ENCODE measurements at regions not wholly inside any gene's neighbourhood (a gene's known extent, or its start where the extent isn't known, plus 50 kb on each side); places are given as distances from the start of the nearest gene placed in this dataset.
A peak's percentile ranks its signal among the peaks of the same experiment; 100 is the strongest.

DNA sequence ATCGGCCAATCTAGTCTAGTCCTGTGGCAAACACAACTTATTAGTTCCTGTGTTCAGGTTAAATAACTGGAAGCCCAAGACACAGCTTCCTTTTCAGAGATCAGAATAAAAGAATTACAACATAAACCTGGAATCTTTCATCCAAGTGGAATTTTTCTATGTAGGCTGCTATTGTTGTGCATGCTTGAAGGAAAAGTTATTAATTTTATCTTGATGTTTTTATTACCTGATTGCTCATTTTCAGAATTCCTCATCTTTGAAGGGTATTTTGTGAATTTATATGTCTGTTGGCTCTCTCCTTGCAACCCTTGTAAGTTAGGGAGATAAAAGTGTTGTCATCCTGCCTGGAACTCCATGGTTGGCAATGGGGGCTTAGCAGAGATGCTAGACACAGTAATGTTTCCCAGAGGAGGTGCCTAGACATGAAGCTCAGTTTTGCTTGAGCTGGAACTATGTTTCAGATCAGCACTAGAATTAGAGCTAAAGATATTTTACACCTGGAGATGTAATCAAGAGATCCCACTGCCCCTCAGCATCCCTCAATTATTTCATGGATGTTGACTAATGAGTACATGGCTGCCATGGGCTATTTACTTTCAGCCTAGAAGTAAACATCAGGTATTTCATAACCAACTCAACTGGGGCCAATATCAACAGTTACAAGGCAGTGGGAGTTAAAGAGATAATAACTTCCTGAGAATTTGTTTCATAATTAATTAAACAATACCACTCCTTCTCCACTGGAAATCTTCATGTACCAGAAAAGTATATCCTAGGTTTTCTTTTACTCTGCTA, 367.0 kb upstream of the MARCKS start:
- Histone ChIP-seq H3K27me3 (no peaks in the 10 kb centered on the region), H3K27ac (peak overlapping the region in 1 of 2 donors; percentile 2), H3K36me3 (no peaks in the 10 kb centered on the region), H3K9me3 (no peaks in the 10 kb centered on the region), H3K4me1 (no peaks in the 10 kb centered on the region), H3K4me3 (no peak overlapping the region)
- TF ChIP-seq, protein P1, sequence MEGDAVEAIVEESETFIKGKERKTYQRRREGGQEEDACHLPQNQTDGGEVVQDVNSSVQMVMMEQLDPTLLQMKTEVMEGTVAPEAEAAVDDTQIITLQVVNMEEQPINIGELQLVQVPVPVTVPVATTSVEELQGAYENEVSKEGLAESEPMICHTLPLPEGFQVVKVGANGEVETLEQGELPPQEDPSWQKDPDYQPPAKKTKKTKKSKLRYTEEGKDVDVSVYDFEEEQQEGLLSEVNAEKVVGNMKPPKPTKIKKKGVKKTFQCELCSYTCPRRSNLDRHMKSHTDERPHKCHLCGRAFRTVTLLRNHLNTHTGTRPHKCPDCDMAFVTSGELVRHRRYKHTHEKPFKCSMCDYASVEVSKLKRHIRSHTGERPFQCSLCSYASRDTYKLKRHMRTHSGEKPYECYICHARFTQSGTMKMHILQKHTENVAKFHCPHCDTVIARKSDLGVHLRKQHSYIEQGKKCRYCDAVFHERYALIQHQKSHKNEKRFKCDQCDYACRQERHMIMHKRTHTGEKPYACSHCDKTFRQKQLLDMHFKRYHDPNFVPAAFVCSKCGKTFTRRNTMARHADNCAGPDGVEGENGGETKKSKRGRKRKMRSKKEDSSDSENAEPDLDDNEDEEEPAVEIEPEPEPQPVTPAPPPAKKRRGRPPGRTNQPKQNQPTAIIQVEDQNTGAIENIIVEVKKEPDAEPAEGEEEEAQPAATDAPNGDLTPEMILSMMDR (IDR thresholded peaks at IDR 0.05), result no peak
- TF ChIP-seq POLR2A (IDR thresholded peaks at IDR 0.05), result no peak
- intact Hi-C loops (cut with DNase I; ENCODE audit: low total_unique reads), result no loop called here
- DNase-seq, result no peak

DNA sequence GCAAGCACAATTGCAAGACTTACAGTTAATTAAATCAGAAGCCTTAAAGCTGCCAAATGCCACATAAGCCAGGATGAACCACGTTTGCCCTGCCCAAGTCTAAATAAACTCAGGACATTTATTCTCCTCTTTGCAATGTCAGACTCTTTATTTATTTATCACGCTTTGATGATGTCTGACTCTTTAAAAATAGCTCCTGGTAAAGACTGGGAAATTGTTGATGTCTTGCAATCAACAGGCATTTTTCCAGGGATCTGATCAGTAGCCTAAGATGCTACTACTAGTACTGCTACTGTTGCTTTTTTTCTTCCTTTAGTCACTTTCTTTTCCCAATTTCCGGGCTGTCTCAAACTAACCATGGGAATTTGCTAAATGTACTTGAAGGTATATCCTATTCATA, 365.8 kb upstream of the MARCKS start:
- no peaks in the 10 kb centered on the region for H3K4me1 ChIP-seq
- no peak for TF ChIP-seq POLR2A (IDR thresholded peaks at IDR 0.05)
- TF ChIP-seq, protein P1 (IDR thresholded peaks at IDR 0.05), result no peak
- H3K4me3 ChIP-seq, result no peak overlapping the region
- intact Hi-C loops (cut with DNase I; ENCODE audit: low total_unique reads), result no loop called here
- no peak for DNase-seq
- H3K9me3 ChIP-seq, result no peaks in the 10 kb centered on the region
- no peaks in the 10 kb centered on the region for H3K36me3 ChIP-seq
- no peaks in the 10 kb centered on the region for H3K27me3 ChIP-seq
- no peak overlapping the region for H3K27ac ChIP-seq

GRCh38 chr6:113493991-113494390, 363.2 kb upstream of the MARCKS start:
- DNase-seq, result no peak
- no peaks in the 10 kb centered on the region for H3K9me3 ChIP-seq
- no peaks in the 10 kb centered on the region for H3K27me3 ChIP-seq
- H3K4me3 ChIP-seq, result no peak overlapping the region
- H3K4me1 ChIP-seq, result no peaks in the 10 kb centered on the region
- intact Hi-C loops (cut with DNase I; ENCODE audit: low total_unique reads), result no loop called here
- no peaks in the 10 kb centered on the region for H3K36me3 ChIP-seq
- no peak overlapping the region for H3K27ac ChIP-seq
- TF ChIP-seq, protein P1 (IDR thresholded peaks at IDR 0.05), result no peak
- no peak for TF ChIP-seq POLR2A (IDR thresholded peaks at IDR 0.05)

- no peak for DNase-seq
- Histone ChIP-seq H3K9me3 (no peaks in the 10 kb centered on the region), H3K27me3 (no peaks in the 10 kb centered on the region), H3K4me1 (no peaks in the 10 kb centered on the region), H3K4me3 (no peak overlapping the region), H3K36me3 (no peaks in the 10 kb centered on the region), H3K27ac (no peak overlapping the region)
- TF ChIP-seq, protein P1 (IDR thresholded peaks at IDR 0.05), result no peak
- no peak for TF ChIP-seq POLR2A (IDR thresholded peaks at IDR 0.05)
- intact Hi-C loops (cut with DNase I; ENCODE audit: low total_unique reads), result no loop called here
Measured at GRCh38 chr6:113495521-113495920, 361.6 kb upstream of the MARCKS start.

DNA sequence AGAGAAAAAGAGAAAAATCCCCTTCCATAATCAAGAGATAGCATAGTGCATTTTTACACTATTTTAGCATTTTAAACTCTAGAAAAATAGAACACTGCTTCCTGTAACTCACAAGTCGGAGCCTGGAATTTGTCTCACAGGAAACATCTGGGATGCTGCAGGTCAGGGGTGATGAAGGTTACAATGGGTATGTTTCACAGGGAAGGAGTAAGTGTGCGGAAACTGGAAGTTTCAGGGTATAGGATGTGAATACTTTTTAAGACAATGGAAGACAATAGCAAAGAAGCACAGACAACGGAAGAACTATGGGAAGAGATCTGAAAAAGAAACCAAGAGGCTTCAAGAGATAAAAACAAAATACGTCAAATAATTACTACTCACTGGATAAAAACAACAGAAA, 361.0 kb upstream of the MARCKS start:
- Histone ChIP-seq H3K4me1 (no peaks in the 10 kb centered on the region), H3K36me3 (no peaks in the 10 kb centered on the region), H3K9me3 (no peaks in the 10 kb centered on the region), H3K27me3 (no peaks in the 10 kb centered on the region), H3K27ac (peak overlapping the region in 1 of 2 donors; percentile 18), H3K4me3 (no peak overlapping the region)
- intact Hi-C loops (cut with DNase I; ENCODE audit: low total_unique reads), result no loop called here
- DNase-seq, result peak in 1 of 2 donors; percentile 22
- TF ChIP-seq POLR2A (IDR thresholded peaks at IDR 0.05), result no peak
- TF ChIP-seq, protein P1 (IDR thresholded peaks at IDR 0.05), result no peak
